Amniotic epithelial cell (primary cell): ENCODE measurements at regions not wholly inside any gene's neighbourhood (a gene's known extent, or its start where the extent isn't known, plus 50 kb on each side); places are given as distances from the start of the nearest gene placed in this dataset.
A peak's percentile ranks its signal among the peaks of the same experiment; 100 is the strongest.
"Not testable (repeated sequence)": the region's sequence is repeated elsewhere in the genome, so short reads cannot be mapped to it uniquely, and the experiment has no call there.

Source experiments
- DNase-seq: peaks from one replicate; pipeline ENCODE4 v3.0.0-alpha.2; 2010; ENCODE audit warnings: low read depth

GRCh38 chr3:174336784-174337183 lies 522.4 kb upstream of the NAALADL2 start:
- no peak for DNase-seq

- no peak for DNase-seq
These were observed 521.9 kb upstream of the NAALADL2 start for GRCh38 chr3:174337227-174337626.

- no peak for DNase-seq
These were observed 518.2 kb upstream of the NAALADL2 start for GRCh38 chr3:174340624-174341587.

- DNase-seq, result no peak
These were observed 517.0 kb upstream of the NAALADL2 start for GRCh38 chr3:174342171-174342570.

GRCh38 chr3:174342941-174343501 lies 516.1 kb upstream of the NAALADL2 start:
- DNase-seq, result peak; percentile 8

- no peak for DNase-seq
These were observed 513.0 kb upstream of the NAALADL2 start for GRCh38 chr3:174346141-174346540.

GRCh38 chr3:174346571-174346970 lies 512.6 kb upstream of the NAALADL2 start:
- no peak for DNase-seq

GRCh38 chr3:174347474-174348138 lies 511.5 kb upstream of the NAALADL2 start:
- no peak for DNase-seq

GRCh38 chr3:174352227-174352626 lies 506.9 kb upstream of the NAALADL2 start:
- no peak for DNase-seq

- DNase-seq, result peak; percentile 59
These were observed 503.6 kb upstream of the NAALADL2 start for GRCh38 chr3:174355505-174355904.

GRCh38 chr3:174356596-174356995 lies 502.5 kb upstream of the NAALADL2 start:
- no peak for DNase-seq

GRCh38 chr3:174358252-174358651 lies 500.9 kb upstream of the NAALADL2 start:
- DNase-seq, result no peak

GRCh38 chr3:174362556-174362955 lies 496.6 kb upstream of the NAALADL2 start:
- no peak for DNase-seq

- DNase-seq, result no peak
These were observed 495.9 kb upstream of the NAALADL2 start for GRCh38 chr3:174363256-174363655.

- no peak for DNase-seq
These were observed 493.3 kb upstream of the NAALADL2 start for GRCh38 chr3:174365796-174366195.

- not testable (repeated sequence) for DNase-seq
These were observed 492.2 kb upstream of the NAALADL2 start for GRCh38 chr3:174366904-174367303.

- DNase-seq, result peak; percentile 80
These were observed 482.8 kb upstream of the NAALADL2 start for GRCh38 chr3:174376346-174376745.

- no peak for DNase-seq
These were observed 482.0 kb upstream of the NAALADL2 start for GRCh38 chr3:174377096-174377495.

- no peak for DNase-seq
These were observed 481.4 kb upstream of the NAALADL2 start for GRCh38 chr3:174377684-174378083.

- DNase-seq, result no peak
These were observed 476.3 kb upstream of the NAALADL2 start for GRCh38 chr3:174382878-174383277.

- DNase-seq, result no peak
These were observed 471.4 kb upstream of the NAALADL2 start for GRCh38 chr3:174387736-174388135.

GRCh38 chr3:174397848-174398247 lies 461.3 kb upstream of the NAALADL2 start:
- peak; percentile 37 for DNase-seq

GRCh38 chr3:174398761-174399160 lies 460.4 kb upstream of the NAALADL2 start:
- DNase-seq, result peak; percentile 30
